Urothelium cell line (cell line): ENCODE measurements at regions not wholly inside any gene's neighbourhood (a gene's known extent, or its start where the extent isn't known, plus 50 kb on each side); places are given as distances from the start of the nearest gene placed in this dataset.
A peak's percentile ranks its signal among the peaks of the same experiment; 100 is the strongest.
"Not testable (repeated sequence)": the region's sequence is repeated elsewhere in the genome, so short reads cannot be mapped to it uniquely, and the experiment has no call there.

Source experiments
- DNase-seq: peaks from one replicate; pipeline ENCODE4 v3.0.0; 2011; ENCODE audit warnings: low spot score, mixed read lengths
- FAIRE-seq: peaks from 2 replicates; lab custom pipeline; 2011; peaks lifted over from hg19 to GRCh38; lab: Jason Lieb, UNC

DNA sequence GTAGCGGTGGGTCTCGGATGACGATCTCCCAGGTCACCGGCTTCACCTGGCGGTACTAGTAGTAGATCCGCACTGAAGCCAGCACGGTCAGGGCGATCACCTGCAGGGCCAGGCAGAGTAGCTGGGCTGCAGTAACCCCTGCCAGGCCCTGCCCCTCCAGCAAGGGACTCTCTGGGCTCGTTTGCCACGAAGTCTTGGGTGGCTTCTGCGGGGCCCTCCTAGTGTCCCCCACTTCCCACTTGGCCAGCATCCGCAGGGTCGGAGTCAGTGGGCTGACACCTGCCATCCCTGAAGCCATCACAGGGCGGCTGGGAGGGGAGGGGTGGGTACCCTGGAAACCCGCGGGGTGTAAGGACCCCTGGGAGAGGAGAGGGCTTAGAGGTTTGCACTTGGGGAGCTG is 214.0 kb downstream of the OR4C45 start:
- FAIRE-seq = no peak
- DNase-seq = no peak

DNA sequence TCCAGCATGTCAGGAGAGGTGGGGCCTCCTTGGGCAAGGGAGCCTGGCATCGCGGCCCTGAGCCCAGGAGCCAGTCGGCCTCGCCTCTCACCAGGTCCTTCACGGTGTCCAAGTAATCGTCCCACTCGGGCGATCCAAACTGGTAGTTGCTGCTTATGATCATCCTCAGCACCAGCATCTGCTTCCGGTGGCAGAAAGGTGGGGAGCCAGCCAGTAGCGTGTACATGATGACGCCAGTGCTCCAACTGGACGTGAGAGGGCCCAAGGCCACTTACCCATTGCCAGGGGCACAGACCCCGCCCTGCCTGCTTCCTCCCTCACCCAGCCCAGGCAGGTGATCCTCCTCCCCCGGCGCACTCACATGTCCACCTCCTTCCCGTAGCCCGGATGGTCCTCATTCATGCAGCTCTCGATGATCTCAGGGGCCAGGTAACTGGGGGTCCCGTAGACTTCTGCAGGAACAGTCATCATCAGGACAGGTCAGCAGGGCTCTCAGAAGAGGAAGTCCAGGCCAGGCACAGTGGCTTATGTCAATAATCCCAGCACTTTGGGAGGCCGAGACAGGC is 214.7 kb downstream of the OR4C45 start:
- no peak for DNase-seq
- FAIRE-seq = no peak

DNA sequence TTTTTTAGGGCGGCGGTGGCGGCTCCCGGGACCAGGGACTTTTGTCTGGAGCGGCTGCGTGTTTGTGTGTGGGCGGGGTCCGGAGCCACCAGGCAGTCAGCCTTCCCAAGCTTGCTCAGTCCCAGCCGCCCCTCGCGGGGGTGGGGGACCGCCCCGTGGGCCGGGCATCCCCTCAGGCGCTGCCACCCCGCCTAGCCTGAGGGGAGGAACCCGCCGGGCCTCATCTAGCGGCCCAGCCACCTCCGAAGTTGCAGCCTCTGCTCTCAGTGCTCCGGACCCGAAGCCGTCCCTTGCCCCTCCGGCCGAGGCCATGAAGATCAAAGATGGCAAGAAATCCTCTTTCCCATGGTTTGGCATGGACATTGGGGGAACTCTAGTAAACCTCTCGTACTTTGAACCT is 235.2 kb downstream of the OR4C45 start:
- no peak for FAIRE-seq
- DNase-seq = no peak

DNA sequence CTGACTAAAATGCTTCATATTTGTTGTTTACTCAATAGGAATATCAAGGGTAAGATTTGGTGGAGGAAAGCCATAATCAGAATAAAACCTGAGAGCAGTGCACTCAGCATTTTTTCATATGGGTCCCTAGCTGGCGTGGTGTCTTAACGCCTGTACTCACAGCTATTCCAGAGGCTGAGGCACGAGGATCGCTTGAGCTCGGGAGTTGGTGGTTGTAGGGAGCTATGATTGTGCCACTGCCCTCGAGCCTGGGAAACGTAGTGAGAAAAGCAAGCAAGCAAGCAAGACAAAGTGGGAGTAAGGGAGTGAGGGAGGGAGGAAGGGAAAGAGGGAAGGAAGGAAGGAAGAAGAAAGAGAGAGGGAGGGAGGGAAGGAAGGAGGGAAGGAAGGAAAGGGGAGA is 242.5 kb downstream of the OR4C45 start:
- DNase-seq = no peak
- no peak for FAIRE-seq

DNA sequence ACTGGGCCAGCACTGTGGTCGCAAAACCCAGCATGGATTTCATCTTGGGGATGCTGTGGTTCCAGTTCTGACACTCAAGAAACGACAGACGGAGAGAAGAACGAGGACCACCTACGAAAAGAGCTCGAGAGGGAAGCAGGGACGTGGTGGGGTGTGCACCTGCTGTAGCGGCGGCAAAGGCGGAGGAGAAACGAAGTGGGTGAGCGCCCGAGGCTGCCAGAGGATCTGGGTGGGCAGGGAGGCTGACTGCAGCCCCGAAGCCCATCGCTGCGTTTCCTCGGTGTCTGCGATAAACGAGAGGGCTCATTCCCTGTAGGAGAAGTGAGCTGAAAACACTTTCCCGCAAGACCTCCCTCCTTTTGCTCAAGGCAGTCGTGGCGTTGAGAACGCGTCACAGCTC is 246.1 kb downstream of the OR4C45 start:
- FAIRE-seq = no peak
- DNase-seq = no peak

DNA sequence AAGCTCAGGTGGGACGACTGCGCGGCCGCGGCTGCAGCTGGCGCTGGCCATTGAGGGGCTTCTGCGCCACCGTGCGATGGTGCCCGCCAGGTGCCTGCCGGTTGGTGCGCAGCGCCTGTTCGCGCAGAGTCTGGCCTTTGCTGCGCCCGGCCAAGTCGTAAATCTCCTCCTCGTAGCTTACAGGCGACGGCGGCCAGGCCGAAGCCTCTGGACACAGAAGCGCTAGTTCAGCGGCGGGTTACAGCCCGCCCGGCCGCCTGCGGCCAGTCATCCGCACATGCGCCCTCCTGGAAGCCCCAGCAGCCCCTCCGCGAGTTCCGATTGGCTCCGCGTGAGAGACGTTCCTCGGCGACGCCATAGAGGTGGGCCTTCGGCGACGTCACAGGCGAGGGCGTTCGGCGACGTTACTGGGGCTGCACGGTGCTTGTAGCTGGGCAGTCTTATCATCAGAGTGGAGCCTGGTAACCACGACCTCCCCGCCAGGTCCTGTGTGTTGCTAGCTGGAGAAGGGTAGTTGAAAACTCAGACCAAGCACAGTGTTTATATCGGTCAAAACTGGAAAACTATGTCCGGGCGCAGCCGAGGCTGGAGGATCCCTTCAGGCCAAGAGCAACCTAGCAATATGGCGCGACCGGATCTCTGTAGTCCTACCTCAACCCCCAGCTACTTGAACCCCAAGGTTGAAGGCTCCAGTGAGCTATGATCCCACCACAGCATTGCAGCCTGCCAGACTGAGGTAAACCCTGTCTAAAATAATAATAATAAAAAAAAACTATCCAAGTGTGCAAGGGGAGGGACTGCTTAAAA is 265.7 kb downstream of the OR4C45 start:
- DNase-seq = peak; percentile 82
- peak; percentile 85 for FAIRE-seq

DNA sequence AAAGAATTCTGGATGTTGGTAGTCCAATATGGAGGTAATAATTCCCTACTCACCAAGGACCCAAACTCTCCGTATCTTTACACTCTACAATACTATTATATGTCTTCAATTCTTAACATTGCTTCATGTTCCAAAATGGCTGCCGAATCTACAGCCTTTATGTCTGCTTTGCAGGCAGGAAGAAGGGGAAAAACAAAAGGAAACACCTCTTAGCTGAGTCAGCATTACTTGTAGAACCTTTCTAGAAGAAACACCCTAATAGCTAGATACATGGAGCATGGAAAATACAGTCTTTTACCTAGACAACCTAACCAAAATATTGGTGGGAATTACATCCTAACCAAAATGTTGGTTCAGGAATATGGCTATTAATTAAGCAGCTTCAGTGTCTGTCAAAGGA is 298.0 kb downstream of the OR4C45 start:
- not testable (repeated sequence) for DNase-seq, FAIRE-seq

DNA sequence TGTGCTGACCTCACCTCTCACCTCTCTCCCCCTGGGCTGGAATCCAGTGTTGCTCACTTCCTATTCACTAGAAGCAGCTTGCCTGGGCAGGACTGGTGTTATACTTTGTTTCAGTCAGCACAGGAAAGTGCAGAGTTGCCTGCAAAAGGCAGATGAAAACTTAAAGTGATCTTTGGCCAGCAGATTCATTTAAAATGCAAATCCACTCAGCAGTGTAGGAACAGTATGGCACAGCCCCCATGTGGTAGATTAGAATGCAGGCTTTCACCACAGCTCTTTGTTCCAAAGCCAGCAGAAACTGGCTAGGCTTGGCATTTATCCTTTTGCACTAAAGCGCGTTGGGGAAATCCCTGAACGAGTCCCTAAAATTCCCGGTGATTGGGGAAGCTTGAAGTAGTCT is 301.2 kb downstream of the OR4C45 start:
- FAIRE-seq = no peak
- no peak for DNase-seq

DNA sequence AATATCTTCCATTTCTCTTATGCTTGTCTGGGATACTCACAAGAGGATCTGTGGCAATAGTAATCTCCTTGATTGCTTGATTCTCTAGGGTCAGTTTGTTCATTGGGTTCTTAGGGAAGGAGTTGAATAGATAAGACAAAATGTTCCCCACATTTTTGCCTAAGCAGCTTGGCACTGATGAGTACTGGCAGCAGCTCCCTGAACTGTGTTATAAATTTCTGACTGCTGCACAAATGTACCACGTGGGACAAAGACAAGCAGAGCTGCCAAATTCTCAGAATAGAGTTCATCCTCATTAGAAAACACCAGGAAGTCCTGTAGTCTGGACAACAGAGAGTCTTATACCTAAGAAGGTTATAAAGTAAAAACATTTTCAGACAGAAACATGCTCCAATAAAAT is 304.8 kb downstream of the OR4C45 start:
- not testable (repeated sequence) for DNase-seq, FAIRE-seq

DNA sequence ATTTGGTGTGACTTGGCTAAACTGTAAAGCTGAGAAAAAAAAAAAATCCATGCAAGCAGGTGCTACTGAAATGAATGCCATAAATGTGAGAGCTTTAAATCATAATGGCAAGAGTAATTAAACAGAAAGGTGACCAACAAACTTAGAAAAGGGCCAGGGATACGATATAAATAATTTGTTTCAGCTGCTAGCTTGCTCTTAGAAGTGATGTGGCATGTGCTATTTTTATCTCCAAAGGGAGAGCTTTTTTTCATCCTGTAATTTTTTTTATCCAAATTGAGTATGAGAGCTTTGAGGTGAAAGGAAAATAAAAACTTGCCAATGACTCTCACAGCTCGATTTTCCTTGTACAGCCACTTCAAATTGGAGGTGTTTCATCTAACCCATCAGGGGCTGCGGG is 315.3 kb downstream of the OR4C45 start:
- not testable (repeated sequence) for FAIRE-seq

DNA sequence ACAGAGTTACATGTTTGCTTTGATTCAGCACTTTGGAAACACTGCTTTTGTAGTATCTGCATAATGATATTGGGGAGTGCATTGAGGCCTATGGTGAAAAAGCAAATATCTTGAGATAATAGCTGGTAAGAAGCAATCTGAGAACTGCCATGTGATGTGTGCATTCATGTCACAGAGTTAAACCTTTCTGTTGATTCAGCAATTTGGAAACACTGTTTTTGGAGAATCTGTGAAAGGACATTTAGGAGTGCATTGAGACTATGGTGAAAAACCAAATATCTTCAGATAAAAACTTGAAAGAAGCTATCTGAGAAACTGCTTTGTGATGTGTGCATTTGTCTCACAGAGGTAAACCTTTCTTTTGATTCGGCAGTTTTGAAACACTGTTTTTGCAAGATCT is 346.8 kb downstream of the OR4C45 start:
- DNase-seq (no peak), FAIRE-seq (no peak)

More for the DNA sequence above, 315.3 kb downstream of the OR4C45 start:
- DNase-seq = not testable (repeated sequence)

DNA sequence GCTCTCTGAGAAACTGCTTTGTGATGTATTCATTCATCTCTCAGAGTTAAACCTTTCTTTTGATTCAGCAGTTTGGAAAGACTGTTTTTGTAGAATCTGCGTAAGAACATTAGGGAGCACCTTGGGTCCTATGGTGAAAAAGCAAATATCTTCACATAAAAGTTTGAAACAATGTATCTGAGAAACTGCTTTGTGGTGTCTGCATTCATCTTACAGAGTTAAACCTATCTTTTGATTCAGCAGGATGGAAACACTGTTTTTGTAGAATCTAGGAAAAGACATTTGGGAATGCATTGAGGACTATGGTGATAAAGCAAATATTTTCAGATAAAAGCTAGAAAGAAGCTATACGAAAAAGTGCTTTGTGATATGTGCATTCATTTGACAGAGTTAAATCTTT is 361.3 kb downstream of the OR4C45 start:
- DNase-seq = no peak
- FAIRE-seq = no peak

DNA sequence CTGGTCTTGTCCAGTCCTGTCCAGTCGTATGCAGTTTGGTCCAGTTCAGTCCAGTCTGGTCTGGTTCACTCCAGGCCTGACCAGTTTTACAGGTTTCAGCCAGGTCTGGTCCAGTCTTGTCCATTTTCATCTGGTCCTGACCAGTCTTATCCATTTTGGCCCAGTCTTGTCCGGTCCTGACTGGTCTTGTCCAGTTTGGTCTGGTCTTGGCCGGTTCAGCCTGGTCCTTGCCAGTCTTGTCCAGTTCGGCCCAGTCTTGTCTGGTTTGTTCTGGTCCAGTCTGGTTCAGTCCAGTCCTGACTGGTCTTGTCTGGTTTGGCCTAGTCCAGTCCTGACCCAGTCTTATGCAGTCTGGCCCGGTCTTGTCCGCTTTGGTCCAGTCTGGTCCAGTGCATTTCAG is 380.2 kb downstream of the OR4C45 start:
- DNase-seq = peak; percentile 1
- FAIRE-seq = no peak

DNA sequence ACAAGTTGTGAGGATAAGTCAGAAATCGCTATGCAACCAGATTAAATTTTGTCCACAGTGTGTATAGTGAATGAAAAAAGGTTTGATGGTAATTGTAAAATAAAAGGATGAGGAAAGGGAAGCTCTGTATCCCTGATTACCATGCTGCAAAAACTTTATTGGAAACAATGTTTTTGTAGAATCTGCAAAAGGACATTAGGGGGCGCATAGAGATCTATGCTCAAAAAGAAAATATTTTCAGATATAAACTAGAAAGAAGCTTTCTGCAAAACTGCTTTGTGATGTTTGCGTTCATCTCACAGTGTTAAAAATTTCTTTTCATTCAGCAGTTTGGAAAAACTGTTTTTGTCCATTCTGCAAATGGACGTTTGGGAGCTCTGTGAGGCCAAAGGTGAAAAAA is 390.5 kb downstream of the OR4C45 start:
- no peak for FAIRE-seq
- no peak for DNase-seq
